OCI-LY1 (cell line): ENCODE measurements at regions not wholly inside any gene's neighbourhood (a gene's known extent, or its start where the extent isn't known, plus 50 kb on each side); places are given as distances from the start of the nearest gene placed in this dataset.

Experiments used
- EZH2 ChIP-seq: fragments of 200-600 bp; sonication (generic), shearing (Covaris generic); IDR thresholded peaks from 2 replicates; pipeline ENCODE4 v1.8.0; 2017; ENCODE audit warnings: borderline replicate concordance, mixed run types, mild to moderate bottlenecking, antibody characterized with exemption, low read length, moderate library complexity, mixed read lengths
- TF ChIP-seq, protein P1 (sequence below): fragments of 200-600 bp; sonication (generic), shearing (Covaris generic); IDR thresholded peaks from 2 replicates; pipeline ENCODE4 v1.5.1; 2017; ENCODE audit warnings: mild to moderate bottlenecking, antibody characterized with exemption, low read length, moderate library complexity, mixed read lengths

GRCh38 chr12:46921764-46922133 lies 96.0 kb upstream of the SLC38A4 start:
- TF ChIP-seq, protein P1, sequence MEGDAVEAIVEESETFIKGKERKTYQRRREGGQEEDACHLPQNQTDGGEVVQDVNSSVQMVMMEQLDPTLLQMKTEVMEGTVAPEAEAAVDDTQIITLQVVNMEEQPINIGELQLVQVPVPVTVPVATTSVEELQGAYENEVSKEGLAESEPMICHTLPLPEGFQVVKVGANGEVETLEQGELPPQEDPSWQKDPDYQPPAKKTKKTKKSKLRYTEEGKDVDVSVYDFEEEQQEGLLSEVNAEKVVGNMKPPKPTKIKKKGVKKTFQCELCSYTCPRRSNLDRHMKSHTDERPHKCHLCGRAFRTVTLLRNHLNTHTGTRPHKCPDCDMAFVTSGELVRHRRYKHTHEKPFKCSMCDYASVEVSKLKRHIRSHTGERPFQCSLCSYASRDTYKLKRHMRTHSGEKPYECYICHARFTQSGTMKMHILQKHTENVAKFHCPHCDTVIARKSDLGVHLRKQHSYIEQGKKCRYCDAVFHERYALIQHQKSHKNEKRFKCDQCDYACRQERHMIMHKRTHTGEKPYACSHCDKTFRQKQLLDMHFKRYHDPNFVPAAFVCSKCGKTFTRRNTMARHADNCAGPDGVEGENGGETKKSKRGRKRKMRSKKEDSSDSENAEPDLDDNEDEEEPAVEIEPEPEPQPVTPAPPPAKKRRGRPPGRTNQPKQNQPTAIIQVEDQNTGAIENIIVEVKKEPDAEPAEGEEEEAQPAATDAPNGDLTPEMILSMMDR: no peak
- no peak for TF ChIP-seq EZH2
